OCI-M2 (cell line): ENCODE measurements at regions not wholly inside any gene's neighbourhood (a gene's known extent, or its start where the extent isn't known, plus 50 kb on each side); places are given as distances from the start of the nearest gene placed in this dataset.

Experiments
- DNase-seq: peaks from one replicate; lab custom pipeline; 2025; ENCODE audit not compliant: unreplicated experiment; lab: John Stamatoyannopoulos, UW

DNA sequence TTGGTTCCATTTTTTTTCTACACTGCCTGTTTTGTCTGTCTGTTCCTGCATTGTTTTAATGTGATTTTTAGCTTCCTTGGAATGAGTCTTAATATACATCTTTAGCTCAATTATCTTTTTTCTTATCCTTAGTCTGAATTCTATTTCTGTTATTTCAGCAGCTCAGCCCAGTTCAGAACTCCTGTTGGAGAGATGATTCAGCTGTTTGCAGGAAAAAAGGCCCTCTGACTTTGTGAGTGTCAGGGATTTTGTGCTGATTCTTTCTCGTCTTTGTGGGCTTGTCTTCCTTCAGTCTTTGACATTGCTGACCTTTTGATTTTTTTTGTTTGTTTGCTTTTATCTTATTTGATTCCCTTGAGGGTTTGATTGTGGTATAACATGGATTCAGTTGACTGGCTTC is 343.2 kb upstream of the TRAM1L1 start:
- no peak for DNase-seq

GRCh38 chr4:117429061-117429460 is 343.7 kb upstream of the TRAM1L1 start:
- DNase-seq: no peak

DNA sequence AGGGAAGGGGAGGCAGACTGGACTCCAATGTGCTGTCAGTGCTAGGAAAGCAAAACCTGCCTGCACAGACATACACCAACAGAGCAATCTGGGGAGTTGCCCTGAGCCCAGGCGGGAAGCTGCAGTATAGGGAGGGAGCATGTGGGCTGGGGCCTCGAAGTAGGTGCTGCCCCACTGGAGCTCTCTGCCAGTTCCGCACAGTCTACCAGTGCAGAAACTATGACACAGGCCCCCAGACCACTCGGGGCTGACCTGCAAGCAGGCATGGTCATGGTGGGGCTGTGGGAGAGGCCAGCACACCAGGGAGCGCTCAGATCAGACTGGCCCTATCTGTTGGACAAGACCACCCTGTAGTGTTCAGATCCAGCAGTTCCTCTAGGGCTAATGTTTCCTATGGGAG is 344.1 kb upstream of the TRAM1L1 start:
- DNase-seq: no peak

- no peak for DNase-seq
These were observed 349.0 kb upstream of the TRAM1L1 start for GRCh38 chr4:117434424-117434823.

DNA sequence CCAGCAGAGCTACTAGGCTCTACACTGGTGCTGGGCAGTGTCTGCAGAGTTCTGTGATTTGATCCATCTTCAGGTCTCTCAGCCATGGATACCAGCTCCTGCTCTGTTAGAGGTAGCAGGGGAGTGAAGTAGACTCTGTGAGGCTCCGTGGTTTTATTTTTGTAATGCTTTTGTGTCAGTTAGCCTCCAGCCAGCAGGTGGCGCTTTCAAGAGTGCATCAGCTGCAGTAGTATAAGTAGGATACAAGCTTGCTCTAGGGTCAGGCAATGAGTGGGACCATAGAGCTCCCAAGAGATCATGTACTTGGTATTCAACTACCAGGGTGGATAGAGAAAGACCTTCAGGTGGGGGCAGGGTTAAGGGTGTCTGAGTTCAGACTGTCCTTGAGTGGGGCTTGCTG is 362.5 kb upstream of the TRAM1L1 start:
- no peak for DNase-seq

DNA sequence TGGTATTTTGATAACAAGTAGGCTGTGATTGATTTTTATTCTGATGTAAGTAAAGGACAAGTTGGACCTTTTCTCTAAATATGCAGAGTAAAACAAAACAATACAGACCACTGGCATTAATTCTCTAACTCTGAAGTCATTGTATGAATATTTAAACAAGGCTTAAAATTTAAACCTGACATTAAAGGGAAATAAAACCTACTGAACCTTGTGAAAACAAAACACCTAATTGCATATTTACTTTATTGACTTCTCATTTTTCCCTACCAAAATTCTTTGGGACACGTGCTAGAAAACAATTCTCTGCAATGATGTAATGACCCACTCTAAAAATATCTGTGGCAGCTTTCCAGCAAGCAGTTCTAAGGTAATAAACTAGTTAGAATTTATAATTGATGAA is 369.7 kb upstream of the TRAM1L1 start:
- no peak for DNase-seq

GRCh38 chr4:117466388-117466787 is 381.0 kb upstream of the TRAM1L1 start:
- no peak for DNase-seq

- no peak for DNase-seq
These were observed 382.0 kb upstream of the TRAM1L1 start for GRCh38 chr4:117467404-117467803.

DNA sequence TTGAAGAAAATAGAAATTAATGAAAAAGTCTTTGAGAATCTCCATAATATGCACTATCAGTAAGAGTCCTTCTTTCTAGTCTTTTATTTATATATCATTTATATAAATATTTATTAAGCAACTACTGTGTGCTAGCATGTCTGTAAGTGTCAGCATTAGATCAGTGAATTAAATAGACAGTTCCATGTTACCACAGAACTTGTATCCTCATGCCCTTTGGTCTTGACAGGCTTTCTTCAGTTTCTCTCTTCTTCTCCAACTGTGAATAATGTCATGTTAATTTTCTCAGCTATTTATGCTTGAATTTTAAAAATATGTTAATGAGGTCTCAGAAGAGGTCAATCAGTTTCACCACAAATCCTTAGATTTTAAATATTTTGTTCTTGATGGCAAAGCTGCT is 389.6 kb upstream of the TRAM1L1 start:
- no peak for DNase-seq

GRCh38 chr4:117477925-117478324 is 392.5 kb upstream of the TRAM1L1 start:
- no peak for DNase-seq

DNA sequence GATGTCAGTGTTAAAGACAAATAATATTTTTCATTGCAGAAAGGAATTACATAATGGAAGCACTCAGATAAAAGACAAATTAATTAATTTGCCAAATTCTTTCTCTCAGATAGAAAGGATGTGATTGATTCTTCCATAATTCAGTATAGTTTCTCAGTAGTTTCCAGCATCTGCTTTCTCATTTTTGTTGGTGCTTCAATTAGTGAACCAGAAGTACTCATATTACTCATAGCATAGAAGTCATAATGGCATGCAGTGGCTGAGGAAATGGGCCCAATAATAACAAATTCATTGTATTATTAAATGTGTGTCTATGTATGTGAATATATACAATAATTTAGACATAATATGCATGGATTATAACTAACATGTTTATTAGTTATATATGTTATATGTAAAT is 393.3 kb upstream of the TRAM1L1 start:
- DNase-seq: no peak

DNA sequence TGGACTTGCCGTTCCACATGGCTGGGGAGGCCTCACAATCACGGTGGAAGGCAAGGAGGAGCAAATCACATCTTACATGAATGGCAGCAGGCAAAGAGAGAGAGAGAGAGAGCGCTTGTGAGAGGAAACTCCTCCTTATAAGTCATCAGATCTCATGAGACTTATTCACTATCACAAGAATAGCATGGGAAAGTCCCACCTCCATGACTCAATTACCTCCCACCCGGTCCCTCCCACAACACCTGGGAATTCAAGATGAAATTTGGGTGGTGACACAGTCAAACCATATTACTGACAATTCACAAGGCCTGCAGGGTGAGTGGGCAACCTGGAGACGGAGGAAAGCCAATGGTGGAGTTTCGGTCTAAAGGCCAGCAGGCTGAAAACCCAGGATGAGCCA is 394.3 kb upstream of the TRAM1L1 start:
- DNase-seq: no peak

- no peak for DNase-seq
These were observed 396.4 kb upstream of the TRAM1L1 start for GRCh38 chr4:117481742-117482141.

GRCh38 chr4:117488692-117489091 is 403.3 kb upstream of the TRAM1L1 start:
- DNase-seq: no peak

DNA sequence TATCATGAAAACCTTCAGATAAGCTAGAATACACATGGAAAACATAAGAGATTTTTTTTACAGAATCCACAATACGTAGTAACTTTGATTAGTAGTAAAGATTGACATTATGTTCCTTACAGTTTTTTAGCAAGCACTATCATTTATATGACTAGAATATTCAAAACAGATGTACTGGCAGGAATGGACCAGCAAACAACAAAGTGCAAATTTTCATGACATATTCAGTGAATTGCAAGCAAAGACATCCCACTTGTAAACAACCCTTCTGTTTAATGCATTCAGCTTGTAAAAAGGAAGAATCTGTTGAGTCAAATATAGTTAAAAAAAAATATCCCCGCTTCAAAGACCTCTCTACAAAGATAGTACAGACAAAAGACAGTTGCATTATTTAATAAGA is 403.7 kb upstream of the TRAM1L1 start:
- no peak for DNase-seq

DNA sequence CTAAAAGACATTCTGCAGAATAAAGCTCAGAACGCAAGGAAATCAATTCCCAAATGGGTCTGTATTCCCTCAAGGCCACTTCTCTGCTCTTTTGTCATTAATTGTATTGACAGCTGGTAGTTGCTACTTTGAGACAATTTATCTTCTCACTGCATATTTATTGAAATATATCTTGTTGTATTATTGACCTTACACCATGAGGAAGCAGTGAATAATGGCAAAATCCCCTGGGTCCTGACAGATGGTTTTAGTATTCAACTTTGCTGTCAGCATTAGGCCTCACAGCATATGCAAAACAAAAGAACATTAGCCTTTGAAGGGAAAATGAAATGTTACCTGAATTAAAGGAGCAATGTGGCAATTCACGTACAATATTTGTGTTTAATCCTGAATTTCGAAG is 406.1 kb upstream of the TRAM1L1 start:
- DNase-seq: no peak

GRCh38 chr4:117495802-117496201 is 410.4 kb upstream of the TRAM1L1 start:
- DNase-seq: no peak

DNA sequence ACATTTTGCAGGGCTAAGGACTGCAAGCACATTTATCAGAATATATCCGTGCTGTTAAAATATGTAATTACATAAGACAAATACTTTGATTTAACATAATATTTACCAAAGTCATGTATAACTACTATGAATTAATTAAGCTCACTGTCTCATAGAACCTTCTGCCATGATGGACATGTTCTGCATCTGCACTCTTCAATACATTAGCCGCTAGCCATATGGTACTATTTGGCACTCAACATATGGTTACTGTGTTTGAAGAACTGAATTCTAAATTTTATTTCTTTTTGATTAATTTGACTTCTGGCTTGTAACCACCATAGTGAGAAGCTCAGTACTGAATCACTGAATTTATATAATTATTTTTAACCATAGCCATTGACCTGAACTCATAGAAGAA is 427.0 kb upstream of the TRAM1L1 start:
- DNase-seq: no peak

DNA sequence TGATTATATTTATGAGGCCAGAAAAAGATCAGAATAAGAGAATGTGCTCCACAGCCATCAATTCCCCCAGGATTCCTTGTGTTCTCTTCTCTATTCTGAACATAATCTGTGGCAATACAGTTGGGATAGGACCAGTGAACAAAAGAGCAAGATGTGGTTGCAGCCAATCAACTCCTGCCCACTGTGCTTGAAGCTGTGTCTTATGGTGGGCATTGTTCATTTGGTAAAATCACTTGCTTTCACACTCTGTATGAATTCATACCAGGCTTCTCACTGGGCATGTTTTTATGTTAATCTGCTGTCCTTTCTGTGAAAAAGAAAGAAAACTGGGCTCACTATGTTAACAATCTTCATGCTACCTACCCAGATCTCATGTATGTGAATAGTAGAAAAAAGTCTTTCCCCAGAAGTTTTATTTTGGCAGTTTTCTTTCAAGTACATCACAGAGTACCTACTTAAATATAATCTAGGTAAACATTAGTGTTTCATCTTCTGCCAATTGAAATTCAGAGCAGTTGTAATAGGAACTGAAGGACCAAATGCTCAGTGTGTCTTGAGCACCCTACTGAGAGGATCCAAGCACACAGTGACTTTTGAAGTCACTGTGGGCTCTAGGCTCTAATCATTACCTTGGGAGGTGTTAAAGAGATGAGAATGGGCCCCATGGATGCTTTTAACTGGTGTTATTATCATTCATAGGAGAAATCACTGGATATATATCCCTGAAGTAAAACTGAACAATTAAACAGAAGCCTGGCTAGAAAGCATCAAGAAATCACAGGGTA is 429.2 kb upstream of the TRAM1L1 start:
- no peak for DNase-seq

DNA sequence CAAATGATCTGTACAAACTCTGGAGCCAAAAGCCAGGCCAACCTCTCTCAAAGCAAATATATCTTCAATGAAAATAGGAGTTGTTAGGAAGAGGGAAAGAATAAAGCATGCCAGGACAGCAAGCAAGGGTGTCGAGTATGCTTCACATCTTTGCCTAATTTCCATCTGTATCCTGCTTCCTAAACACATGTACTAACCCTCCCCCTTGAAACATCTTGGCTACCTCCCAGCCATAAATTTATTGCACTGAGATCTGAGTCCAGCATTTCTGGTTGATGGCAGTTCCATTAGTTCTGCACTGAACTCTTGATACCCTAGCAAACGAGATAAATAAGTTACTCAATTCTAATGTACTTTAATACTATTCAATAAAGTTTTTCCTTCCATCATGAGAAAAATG is 430.5 kb upstream of the TRAM1L1 start:
- DNase-seq: no peak

- no peak for DNase-seq
These were observed 442.2 kb upstream of the TRAM1L1 start for GRCh38 chr4:117527601-117528000.

DNA sequence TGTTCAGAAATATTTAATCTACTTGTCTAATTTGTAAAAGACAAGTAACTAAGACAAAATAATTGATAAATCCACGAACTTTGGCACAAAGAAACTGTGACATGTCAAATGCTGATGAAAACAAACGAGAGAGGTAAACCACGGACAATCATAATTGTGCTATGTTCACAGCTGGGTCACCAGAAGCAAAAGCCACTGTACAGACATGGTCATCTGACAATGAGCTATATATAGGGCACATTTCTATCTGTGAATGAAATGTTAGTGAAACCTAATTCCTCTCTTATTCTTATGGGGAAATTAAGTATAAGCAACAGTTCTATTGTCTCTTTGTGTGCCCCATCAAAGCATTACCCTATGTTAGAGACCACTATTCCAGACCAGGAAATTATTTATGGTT is 444.0 kb upstream of the TRAM1L1 start:
- DNase-seq: no peak

- no peak for DNase-seq
These were observed 448.1 kb upstream of the TRAM1L1 start for GRCh38 chr4:117533501-117533900.
